HG03139 (cell line): ENCODE measurements at regions not wholly inside any gene's neighbourhood (a gene's known extent, or its start where the extent isn't known, plus 50 kb on each side); places are given as distances from the start of the nearest gene placed in this dataset.

ENCODE experiments used
- ATAC-seq: cut with Tn5 transposase; IDR thresholded peaks from one replicate; pipeline ENCODE4 v1.9.1; 2021; ENCODE audit not compliant: unreplicated experiment

GRCh38 chr12:76226397-76226796, 121.8 kb downstream of the BBS10 start:
- ATAC-seq: no peak

GRCh38 chr12:76223869-76224268, 124.3 kb downstream of the BBS10 start:
- ATAC-seq: no peak

- ATAC-seq: no peak
Measured at GRCh38 chr12:76220980-76221379, 127.2 kb downstream of the BBS10 start.

- no peak for ATAC-seq
Measured at GRCh38 chr12:76219806-76220205, 128.4 kb downstream of the BBS10 start.

GRCh38 chr12:76216585-76217472, 131.4 kb downstream of the BBS10 start:
- no peak for ATAC-seq

- no peak for ATAC-seq
Measured at GRCh38 chr12:76208129-76208528, 123.6 kb upstream of the NAP1L1 start.

- ATAC-seq: no peak
Measured at GRCh38 chr12:76206677-76207072, 122.2 kb upstream of the NAP1L1 start.

- ATAC-seq: no peak
Measured at GRCh38 chr12:76206039-76206676, 121.7 kb upstream of the NAP1L1 start.

- ATAC-seq: no peak
Measured at GRCh38 chr12:76202621-76203020, 118.1 kb upstream of the NAP1L1 start.

GRCh38 chr12:76201758-76202157, 117.3 kb upstream of the NAP1L1 start:
- no peak for ATAC-seq

GRCh38 chr12:76201316-76201715, 116.8 kb upstream of the NAP1L1 start:
- no peak for ATAC-seq

GRCh38 chr12:76199808-76200207, 115.3 kb upstream of the NAP1L1 start:
- no peak for ATAC-seq

GRCh38 chr12:76198839-76199238, 114.4 kb upstream of the NAP1L1 start:
- no peak for ATAC-seq

GRCh38 chr12:76197283-76197682, 112.8 kb upstream of the NAP1L1 start:
- ATAC-seq: no peak

GRCh38 chr12:76195920-76196319, 111.4 kb upstream of the NAP1L1 start:
- no peak for ATAC-seq

- ATAC-seq: no peak
Measured at GRCh38 chr12:76194724-76195123, 110.2 kb upstream of the NAP1L1 start.

GRCh38 chr12:76193961-76194360, 109.5 kb upstream of the NAP1L1 start:
- no peak for ATAC-seq

- no peak for ATAC-seq
Measured at GRCh38 chr12:76192416-76192815, 107.9 kb upstream of the NAP1L1 start.

- ATAC-seq: no peak
Measured at GRCh38 chr12:76190299-76190698, 105.8 kb upstream of the NAP1L1 start.

- ATAC-seq: no peak
Measured at GRCh38 chr12:76189851-76190250, 105.4 kb upstream of the NAP1L1 start.

- ATAC-seq: no peak
Measured at GRCh38 chr12:76187177-76187576, 102.7 kb upstream of the NAP1L1 start.

GRCh38 chr12:76186131-76186906, 101.8 kb upstream of the NAP1L1 start:
- no peak for ATAC-seq
